HEK293T (cell line): ENCODE measurements at regions not wholly inside any gene's neighbourhood (a gene's known extent, or its start where the extent isn't known, plus 50 kb on each side); places are given as distances from the start of the nearest gene placed in this dataset.

Experiments
- BHLHE40 ChIP-seq: fragments of 450-650 bp; IDR thresholded peaks from 2 replicates; pipeline ENCODE4 v1.6.1; 2016; ENCODE audit warnings: mild to moderate bottlenecking, moderate library complexity, borderline replicate concordance
- FOXA1 ChIP-seq: fragments of 450-650 bp; IDR thresholded peaks from 2 replicates; pipeline ENCODE4 v1.6.1; 2016; ENCODE audit warnings: mild to moderate bottlenecking
- FOXM1 ChIP-seq: fragments of 450-650 bp; IDR thresholded peaks from 2 replicates; pipeline ENCODE4 v1.6.1; 2017; ENCODE audit warnings: mild to moderate bottlenecking, borderline replicate concordance
- HDGF ChIP-seq: fragments of 450-650 bp; IDR thresholded peaks from 2 replicates; pipeline ENCODE4 v1.6.1; 2017; ENCODE audit warnings: antibody characterized with exemption, borderline replicate concordance
- L3MBTL2 ChIP-seq: fragments of 450-650 bp; conservative IDR thresholded peaks from 2 replicates; pipeline ENCODE4 v1.6.1; 2016; ENCODE audit warnings: mild to moderate bottlenecking
- LEF1 ChIP-seq: fragments of 450-650 bp; IDR thresholded peaks from 2 replicates; pipeline ENCODE4 v1.6.1; 2017; ENCODE audit warnings: mild to moderate bottlenecking, borderline replicate concordance
- SUZ12 ChIP-seq: fragments of 450-650 bp; IDR thresholded peaks from 2 replicates; pipeline ENCODE4 v1.6.1; 2016; ENCODE audit warnings: mild to moderate bottlenecking

DNA sequence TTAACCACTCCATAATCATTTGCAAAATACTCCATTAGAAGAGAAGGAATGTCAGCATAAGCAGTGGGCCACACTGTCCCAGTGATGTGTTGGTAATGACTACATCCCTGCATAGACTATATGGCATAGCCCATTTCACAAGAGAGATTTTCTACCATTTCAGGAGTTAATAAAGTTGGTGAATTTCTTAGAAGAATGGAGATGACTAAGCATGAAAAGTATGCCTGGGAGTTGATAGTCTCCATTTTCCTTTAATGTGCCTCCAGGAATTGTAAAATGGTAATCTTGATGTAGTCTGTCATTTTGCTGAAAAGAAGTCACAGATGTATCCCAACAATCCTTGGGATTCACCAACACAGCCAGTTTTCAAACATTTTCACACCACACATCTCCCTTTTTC, 608.8 kb upstream of the CHRM3 start:
- TF ChIP-seq FOXM1, result no peak
- no peak for TF ChIP-seq L3MBTL2
- no peak for TF ChIP-seq FOXA1
- TF ChIP-seq SUZ12, result no peak
- no peak for TF ChIP-seq HDGF
- no peak for TF ChIP-seq BHLHE40
- no peak for TF ChIP-seq LEF1
